Jurkat, Clone E6-1 (cell line): ENCODE measurements at regions not wholly inside any gene's neighbourhood (a gene's known extent, or its start where the extent isn't known, plus 50 kb on each side); places are given as distances from the start of the nearest gene placed in this dataset.

Experiments used
- DNase-seq: peaks from one replicate; pipeline ENCODE4 v3.0.0-alpha.2; 2011; ENCODE audit warnings: low read depth, low spot score
- H3K4me3 ChIP-seq: 2 replicates; pipeline ENCODE4 v1.5.1; 2011; ENCODE audit warnings: mild to moderate bottlenecking, low read length, control low read depth, moderate library complexity

DNA sequence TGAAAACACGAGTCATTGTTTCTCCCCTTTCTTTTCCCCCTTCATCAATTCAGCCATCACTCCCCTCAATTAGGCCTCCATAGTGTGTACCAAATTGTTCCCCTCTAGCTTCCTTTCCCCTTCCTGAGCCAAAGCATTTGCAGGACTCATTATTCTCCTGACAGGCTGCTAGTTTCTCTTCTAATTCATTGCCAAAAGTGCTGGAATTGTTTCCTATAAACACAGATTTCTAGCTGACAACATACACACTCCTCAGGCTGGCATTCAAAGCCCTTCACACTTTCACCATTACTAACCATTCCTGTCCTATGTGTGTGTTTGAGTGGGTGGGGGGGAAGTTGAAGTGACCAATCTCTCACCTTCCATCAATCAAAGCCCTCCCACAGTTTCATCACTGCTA is 444.2 kb upstream of the OPRM1 start:
- DNase-seq: no peak
- no peak overlapping the region for H3K4me3 ChIP-seq

DNA sequence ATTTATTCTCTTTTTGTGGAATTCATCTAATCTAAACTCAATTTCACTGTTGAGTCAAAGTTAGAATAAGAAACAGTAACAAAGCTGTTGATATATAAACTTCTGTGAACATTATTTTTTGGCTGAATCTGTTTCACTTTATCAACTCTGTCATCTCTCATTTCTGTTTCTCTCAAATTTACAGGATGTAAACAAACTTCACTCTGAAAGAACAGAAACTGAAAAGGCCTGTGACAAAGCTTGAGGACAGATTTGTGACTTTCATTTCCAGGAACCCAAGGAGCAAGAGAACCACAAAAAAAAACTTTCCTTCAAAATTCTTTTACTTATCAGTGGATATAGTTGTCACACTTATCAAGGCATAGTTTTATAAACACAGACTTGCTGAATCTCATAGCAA is 447.9 kb upstream of the OPRM1 start:
- DNase-seq: no peak
- no peak overlapping the region for H3K4me3 ChIP-seq

DNA sequence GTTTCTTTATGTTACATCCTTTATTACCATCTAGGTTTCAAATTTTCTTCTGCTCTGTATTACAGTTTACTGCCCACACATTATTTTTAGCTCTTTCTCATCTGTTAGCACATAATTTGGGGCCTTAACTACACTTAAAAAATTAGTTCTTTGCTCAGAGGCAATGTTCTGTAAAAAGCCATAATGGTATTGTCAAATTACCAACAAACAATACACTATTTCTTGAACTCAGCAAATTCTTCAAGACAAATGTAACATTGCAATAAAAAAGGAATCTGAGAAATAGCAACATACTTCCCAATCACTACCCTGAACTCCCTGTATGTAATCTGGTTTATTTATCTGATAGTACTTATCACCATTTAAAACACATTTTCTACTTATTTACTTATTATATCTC is 448.6 kb upstream of the OPRM1 start:
- H3K4me3 ChIP-seq: no peak overlapping the region
- DNase-seq: no peak

DNA sequence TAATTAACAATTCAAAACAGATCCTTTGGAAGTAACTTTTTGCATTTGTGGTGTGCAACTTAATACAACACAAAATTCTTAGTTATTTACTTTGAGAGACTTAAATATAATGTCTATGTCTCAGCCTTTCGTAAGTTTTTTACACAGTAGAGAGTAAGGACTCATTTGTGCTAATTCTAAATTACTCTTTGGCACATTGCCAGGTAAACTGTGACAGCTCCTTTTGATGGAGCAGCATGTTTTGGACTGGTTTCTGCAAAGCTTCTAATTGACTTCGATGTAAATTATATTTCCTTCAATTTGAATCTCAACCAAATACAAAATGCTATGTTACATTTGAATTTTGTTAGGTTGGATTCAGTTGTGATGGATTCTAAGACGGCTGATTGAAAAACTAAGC is 450.7 kb upstream of the OPRM1 start:
- H3K4me3 ChIP-seq: no peak overlapping the region
- DNase-seq: no peak

DNA sequence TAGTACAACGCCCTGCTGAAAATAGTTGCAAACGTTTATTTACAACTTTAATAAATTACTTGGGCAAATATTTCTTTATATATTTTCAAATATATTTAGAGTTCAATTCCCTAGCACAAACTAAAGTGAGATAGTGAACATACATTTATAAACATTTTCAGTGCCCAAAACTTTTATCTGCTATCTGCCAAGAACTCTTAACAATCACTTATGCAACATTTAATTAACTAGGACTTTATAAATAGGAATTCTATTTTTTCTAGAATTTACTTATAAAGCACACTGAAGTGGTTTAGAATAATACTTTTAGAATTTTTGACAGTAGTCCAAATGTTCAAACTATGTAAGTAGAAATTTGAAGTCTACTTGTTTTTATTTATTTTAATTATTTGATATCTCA is 452.6 kb upstream of the RGS17 start:
- DNase-seq: no peak
- no peak overlapping the region for H3K4me3 ChIP-seq

DNA sequence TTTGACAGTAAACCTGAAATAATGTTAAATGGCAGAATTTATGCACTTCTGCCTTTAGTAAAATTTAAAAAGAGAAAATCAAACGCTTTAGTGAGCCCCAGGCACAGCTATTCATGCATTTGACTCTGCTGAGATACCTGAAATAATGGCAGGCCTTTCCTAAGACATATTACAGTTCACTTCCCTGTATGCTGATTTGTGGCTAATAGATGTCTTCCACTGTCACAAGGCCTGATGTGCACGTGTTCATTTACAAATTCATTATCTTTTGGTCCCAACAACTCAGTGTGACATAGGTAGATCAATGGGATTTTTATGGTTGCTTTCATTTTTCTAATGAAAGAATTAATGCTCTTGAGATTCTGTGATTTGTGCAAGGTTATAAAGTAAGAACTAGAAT is 449.7 kb upstream of the RGS17 start:
- no peak overlapping the region for H3K4me3 ChIP-seq

DNA sequence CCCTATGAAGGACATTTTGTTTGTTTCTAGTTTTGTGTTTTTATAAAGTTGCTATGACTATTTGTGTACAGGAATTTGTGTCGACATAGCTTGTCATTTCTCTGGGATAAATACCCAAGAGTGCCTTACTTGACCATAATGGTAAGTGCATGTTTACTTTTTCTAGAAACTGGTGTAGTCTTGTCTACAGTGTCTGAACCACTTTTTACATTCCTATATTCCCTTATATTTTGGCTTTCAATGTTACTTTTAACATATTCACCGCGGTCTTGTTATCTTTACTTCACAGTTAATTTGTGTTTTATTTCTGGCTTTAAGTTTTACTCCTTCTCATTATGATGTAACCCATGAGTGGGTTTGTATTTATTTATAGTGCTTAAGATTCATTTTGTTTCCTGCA is 444.4 kb upstream of the RGS17 start:
- DNase-seq: no peak
- no peak overlapping the region for H3K4me3 ChIP-seq

More for the DNA sequence above, 449.7 kb upstream of the RGS17 start:
- DNase-seq: no peak

DNA sequence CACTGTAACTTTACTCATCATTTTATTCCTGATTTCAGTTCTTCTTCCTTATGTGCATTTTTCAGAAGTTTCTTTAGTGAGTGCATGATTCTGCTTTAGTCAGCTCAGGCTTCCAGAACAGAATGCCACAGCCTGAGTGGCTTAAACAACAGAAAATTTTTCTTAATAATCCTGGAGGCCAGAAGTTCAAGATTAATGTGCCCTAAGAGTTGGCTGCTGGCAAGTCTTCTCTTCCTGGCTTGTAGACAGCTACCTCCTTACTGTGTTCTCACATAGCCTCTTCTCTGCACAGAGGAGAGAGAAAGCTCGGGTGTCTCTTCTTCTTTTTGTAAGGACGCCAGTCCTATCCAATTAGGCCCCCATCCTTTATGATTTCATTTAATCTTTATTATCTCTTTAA is 443.1 kb upstream of the RGS17 start:
- no peak overlapping the region for H3K4me3 ChIP-seq
- DNase-seq: no peak

DNA sequence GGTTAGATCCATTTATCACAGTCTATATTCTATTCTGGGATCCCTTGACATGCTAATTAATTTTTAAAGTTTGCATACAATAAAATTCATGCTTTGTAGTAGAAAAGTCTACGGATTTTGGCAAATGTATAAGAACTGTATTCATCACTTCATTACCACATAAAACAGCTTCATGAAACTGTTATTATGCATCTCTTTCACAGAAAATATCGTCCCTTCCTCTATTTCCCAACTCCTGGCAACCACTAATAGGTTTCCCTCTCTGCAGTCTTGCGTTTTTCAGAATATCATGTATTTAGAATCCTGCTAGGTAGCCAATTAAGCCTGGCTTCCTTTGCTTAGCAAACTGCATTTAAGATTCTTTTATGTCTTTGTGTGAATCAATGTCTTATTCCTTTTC is 441.3 kb upstream of the RGS17 start:
- no peak overlapping the region for H3K4me3 ChIP-seq
- DNase-seq: no peak

DNA sequence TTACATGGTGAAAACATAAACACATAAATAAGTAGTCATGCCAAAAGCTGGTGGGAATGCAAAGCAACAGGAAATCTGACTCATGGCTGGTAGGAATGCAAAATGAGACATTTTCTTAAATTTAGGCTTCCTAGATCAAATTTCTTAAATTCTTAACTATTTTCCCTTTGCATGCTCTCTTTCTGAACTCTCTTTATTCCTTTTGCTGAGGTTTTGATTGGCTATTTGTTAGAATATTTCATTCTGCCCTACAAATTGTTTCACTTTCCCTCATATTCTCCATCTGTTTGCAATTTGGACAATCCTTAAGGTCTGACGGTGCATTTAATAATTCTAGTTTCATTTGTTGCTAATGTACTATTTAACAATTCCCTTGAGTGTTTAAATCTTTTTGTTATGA is 437.5 kb upstream of the RGS17 start:
- no peak overlapping the region for H3K4me3 ChIP-seq

DNA sequence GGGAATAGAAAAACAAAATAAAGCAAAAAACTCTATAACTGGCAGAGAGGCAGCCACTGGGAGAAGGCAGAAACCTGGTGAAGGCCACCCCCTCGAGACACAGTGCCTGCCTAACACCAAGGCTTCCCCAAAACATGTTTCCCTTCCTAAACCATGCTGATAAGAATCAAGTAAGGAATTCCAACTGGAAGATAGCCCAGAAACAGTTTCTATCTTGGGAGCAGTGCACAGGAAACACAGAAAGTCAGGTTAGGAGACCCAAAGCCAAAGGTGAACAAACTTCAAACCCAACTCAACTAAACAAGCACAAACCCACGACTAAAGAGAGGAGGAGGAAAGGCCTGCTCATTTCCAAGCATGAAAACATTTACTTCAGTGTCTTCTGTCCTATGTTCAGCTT is 433.7 kb upstream of the RGS17 start:
- H3K4me3 ChIP-seq: no peak overlapping the region
- no peak for DNase-seq

More for the DNA sequence above, 437.5 kb upstream of the RGS17 start:
- no peak for DNase-seq

DNA sequence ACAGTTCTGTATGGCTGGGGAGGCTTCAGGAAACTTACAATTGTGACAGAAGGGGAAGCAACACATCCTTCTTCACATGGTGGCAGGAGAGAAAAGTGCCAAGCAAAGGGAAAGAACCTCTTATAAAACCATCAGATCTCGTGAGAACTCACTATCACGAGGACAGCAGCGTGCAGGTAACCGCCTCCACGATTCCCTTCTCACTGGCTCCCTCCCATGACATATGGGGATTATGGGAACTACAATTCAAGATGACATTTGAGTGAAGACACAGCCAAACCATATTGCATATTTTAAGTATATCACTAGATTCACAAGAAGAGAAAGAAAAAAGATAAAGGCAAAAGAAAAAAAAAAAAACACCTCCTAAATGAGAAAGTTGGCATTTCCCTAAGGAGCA is 431.9 kb upstream of the RGS17 start:
- DNase-seq: no peak
- H3K4me3 ChIP-seq: no peak overlapping the region

DNA sequence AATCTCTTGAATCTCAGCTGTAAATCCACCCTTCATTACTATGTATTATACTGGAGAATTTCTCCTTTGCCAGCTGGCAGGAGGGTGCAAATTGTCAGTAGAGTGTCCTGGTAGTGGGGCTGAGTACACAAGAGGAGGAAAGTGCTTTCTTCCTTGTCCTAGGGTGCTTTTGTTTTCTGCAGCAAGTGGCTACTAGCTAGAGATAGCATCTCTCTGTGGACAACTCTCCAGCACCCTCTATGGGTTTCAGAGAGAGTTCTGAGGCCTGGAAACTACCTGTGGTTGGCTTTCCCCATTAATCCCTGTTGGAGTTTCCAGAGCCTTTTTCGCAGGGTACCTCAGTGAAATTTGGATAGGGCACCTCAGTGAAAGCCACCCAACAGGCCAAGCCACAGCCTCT is 422.5 kb upstream of the RGS17 start:
- DNase-seq: no peak
- H3K4me3 ChIP-seq: no peak overlapping the region

DNA sequence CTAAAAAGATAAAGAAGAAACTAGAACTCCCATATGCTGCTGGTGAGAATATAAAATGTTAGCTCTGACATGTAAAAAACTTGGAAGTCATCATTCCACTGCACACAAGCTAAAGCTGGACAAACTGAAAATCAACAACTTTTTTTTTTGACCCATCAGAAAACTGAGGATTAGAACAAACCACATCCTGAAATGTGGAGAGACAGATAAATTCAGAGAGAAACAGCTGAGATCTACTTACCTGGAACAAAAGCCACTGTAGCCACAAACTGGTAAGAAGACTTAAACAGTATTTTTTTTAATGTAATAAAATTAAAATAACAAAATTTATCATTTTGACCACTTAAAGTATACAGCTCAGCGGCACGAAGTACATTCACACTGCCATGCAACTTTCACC is 408.5 kb upstream of the RGS17 start:
- no peak overlapping the region for H3K4me3 ChIP-seq
- peak; percentile 18 for DNase-seq

DNA sequence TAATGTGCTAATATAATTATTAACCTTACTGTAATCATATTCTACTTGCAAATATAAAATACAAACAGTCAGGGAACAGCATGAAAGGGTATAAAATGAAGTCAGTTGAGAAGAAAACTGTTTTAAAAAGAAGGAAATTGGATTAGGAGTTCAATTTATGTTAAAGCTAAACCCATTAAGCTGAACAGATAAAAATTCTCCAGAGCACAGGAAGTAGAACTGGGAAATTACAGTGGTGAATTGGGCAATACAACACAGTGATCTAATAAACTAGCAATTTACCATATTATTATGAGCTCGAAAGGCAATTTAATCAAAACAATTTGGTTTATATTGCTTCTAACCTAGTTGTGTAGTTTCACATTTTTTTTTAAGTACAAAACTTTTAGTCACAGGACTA is 407.4 kb upstream of the RGS17 start:
- DNase-seq: no peak
- no peak overlapping the region for H3K4me3 ChIP-seq

DNA sequence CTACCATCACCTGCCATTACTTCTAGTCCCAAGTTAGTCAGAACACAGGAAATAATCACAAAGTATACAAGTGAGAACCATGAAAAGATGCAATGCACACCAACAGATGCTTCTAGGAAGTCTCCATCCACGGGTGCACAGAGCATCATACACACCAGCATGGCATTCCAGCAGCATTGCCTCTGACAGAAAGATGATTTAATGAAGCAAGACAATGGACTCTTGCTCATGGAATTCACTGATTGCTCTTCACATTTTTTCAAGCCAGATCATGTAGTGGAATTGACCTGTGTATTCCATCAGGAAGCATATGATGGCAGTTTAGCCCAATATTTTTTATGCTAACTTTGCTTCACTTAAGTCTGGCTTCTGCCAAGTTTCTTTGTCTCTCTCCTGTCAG is 406.3 kb upstream of the RGS17 start:
- H3K4me3 ChIP-seq: no peak overlapping the region
- no peak for DNase-seq

DNA sequence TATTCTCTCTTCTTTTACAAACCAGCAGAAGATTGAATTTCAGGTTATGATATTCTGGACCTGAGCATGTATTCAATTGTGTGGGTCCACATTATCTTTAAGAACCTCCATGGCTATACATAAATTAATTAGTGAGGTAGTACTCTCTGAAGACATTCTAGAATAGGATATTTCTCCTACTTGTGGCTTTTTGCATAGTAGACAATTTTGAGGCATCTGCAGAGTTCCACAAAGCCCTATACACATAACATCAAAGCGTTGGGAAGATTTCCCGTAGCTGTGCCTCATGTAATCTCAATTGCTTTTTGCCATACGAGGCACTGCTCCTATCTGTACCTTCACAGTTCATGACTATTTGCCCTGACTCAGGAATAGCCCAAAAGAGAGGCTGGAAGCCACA is 395.4 kb upstream of the RGS17 start:
- H3K4me3 ChIP-seq: no peak overlapping the region
- no peak for DNase-seq

DNA sequence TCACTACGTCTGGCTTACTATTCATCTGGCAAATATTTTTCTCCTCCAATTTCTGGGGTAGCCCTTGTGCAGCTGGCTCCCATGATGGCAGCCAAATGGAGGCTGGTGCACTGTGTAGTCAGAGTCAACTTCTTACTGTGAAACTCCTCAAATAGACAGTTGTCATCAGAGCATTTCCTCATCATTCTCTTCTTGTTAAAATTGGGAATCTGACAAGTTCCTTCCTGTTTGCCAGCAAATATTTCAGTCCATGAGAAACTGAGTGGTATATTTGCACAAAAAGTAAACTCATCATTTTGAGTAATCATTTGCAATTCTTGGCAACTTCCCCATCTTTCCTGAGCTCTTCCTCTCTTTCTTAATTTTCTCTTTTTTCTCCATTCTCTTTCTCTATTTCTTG is 394.9 kb upstream of the RGS17 start:
- no peak overlapping the region for H3K4me3 ChIP-seq
- no peak for DNase-seq

DNA sequence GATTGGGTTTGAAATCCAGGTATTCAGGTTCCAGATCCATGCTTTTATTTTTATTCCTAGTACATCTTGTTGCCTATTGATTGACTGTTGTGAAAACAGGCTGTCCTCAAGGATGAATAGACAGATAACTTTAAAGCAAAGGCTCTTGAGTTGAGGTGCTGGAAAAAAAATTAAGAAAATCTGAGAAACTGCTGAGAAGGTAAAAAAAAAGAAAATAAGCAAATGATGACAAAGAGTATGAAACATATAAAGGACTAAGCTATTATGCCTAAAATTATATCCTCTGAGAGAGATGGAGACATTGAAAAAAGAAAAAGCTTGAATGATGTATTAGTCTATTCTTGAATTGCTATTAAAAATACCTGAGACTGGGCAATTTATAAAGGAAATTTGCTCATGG is 392.3 kb upstream of the RGS17 start:
- H3K4me3 ChIP-seq: no peak overlapping the region
- no peak for DNase-seq

DNA sequence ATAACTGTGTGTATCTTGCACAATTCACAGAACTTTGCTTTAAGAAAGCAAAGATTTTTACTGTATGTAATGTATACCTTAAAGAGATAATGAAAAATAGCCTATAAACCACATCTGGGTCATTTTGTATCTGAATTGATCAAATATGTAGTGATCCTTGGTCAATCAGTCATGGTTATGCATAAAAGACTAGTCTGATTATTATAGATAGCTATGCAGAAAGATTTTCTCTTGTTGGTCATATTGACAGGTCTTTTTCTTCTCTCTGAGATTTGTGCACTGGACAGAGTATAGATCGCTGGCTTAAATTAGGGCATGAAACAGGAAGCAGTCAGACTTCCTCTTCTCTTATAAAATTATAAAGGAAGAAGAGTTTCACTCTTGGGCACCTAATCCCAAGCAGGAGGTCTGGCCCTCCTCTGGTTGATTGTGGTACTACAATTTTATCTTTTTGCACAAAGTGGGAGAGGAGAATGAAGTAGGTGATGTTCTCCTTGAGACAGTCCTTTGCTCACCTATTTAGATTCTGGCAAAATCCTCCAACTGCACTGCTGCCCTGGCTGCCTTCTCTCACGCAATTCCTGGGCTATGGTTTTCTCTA is 380.9 kb upstream of the RGS17 start:
- no peak overlapping the region for H3K4me3 ChIP-seq
- DNase-seq: peak; percentile 23

DNA sequence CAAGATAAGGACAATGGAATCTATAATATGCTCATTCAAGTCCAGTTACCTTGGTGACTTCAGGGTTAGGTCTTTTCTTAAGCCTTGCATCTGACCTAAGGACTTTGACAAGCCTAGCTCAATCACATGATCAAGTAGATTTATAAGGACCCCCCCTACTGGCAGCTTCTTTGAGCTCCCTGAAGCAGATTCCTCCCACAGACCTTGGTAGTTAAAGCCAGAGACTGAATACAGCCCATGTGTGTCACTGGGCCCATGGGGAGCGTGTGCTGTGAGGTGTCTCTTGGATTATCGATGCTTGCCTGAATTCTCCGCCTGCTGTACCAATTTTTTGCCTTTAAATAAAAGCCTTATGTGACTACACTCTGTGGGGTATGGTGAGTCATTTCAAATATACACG is 372.7 kb upstream of the RGS17 start:
- H3K4me3 ChIP-seq: no peak overlapping the region
- peak; percentile 21 for DNase-seq

DNA sequence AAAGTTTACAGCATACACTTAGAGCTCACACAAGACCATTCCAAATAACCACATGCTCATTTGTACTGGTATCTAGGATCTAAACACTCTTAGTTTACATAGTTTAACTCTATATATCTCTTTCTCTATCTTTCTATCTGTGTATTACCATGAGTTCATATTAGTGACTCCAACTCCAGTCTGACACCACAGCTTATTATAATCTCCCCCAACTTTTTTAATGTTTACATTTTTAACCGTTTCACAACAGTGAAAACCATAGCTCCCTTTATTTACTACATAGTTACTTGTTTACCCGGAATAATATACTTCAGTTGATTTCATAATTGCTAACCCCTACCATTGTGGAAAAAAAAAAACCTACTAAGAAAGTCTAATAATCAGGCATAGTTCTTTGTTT is 362.4 kb upstream of the RGS17 start:
- DNase-seq: no peak
- H3K4me3 ChIP-seq: no peak overlapping the region
